H1 (cell line): ENCODE measurements at regions not wholly inside any gene's neighbourhood (a gene's known extent, or its start where the extent isn't known, plus 50 kb on each side); places are given as distances from the start of the nearest gene placed in this dataset.

Experiments
- CTCF ChIA-PET: fragments of 300-600 bp; sonication (Branson Sonifier 250); formaldehyde crosslinking; loops from one replicate; lab custom pipeline; 2021; ENCODE audit not compliant: partially characterized antibody; lab: Charles Lee
- POLR2A ChIA-PET: fragments of 300-600 bp; sonication (Branson Sonifier 250); formaldehyde crosslinking; loops from one replicate; lab custom pipeline; 2021; ENCODE audit warnings: inconsistent platforms; ENCODE audit not compliant: partially characterized antibody; lab: Charles Lee
- DNase-seq, 2 experiments: peaks; one replicate each; pipeline versions ENCODE4 v3.0.0 to v3.0.0-alpha.2; 2010 to 2022; ENCODE audit warnings: low spot score in 2 of 2, low read depth in 1 of 2, mixed read lengths in 1 of 2
- FAIRE-seq: peaks from 2 replicates; lab custom pipeline; 2011; peaks lifted over from hg19 to GRCh38; lab: Jason Lieb, UNC
- H2AFZ ChIP-seq: 2 replicates; pipeline ENCODE4 v1.8.1; 2012; ENCODE audit warnings: low read length, inconsistent platforms
- H2AK5ac ChIP-seq: 2 replicates; pipeline ENCODE4 v1.6.1; 2013; ENCODE audit warnings: low read depth, low read length
- H2BK120ac ChIP-seq: replicated peaks from 2 replicates; pipeline ENCODE3; 2013; ENCODE audit warnings: low read depth, low read length, inconsistent platforms
- H2BK12ac ChIP-seq: 2 replicates; pipeline ENCODE4 v1.6.1; 2013; ENCODE audit warnings: low read depth, low read length
- H2BK15ac ChIP-seq: 2 replicates; pipeline ENCODE4 v1.6.1; 2013; ENCODE audit warnings: low read length
- H2BK20ac ChIP-seq: 2 replicates; pipeline ENCODE4 v1.6.1; 2013; ENCODE audit warnings: low read length
- H2BK5ac ChIP-seq: 2 replicates; pipeline ENCODE4 v1.6.1; 2013; ENCODE audit warnings: low read depth, low read length
- H3K14ac ChIP-seq: 2 replicates; pipeline ENCODE4 v1.6.1; 2013; ENCODE audit warnings: inconsistent platforms; ENCODE audit not compliant: insufficient read length
- H3K18ac ChIP-seq: 2 replicates; pipeline ENCODE4 v1.6.1; 2013; ENCODE audit warnings: low read length; ENCODE audit errors: extremely low read depth
- H3K23ac ChIP-seq: 2 replicates; pipeline ENCODE4 v1.6.1; 2013; ENCODE audit warnings: inconsistent platforms; ENCODE audit not compliant: insufficient read length
- H3K23me2 ChIP-seq: 2 replicates; pipeline ENCODE4 v1.6.1; 2013; ENCODE audit warnings: low read depth, low read length
- H3K27ac ChIP-seq: 2 replicates; pipeline ENCODE4 v1.6.1; 2011; ENCODE audit warnings: low read depth, low read length, inconsistent platforms
- H3K27me3 ChIP-seq, 4 experiments: replicated peaks in 1 of 4; 1 replicate in 1 of 4; 2 replicates in 3 of 4; pipeline versions ENCODE4 v1.6.1 to v1.8.1; 2011 to 2013; ENCODE audit warnings: low read length in 3 of 4, mild to moderate bottlenecking in 3 of 4, inconsistent platforms in 2 of 4, mixed read lengths in 2 of 4, moderate library complexity in 1 of 4; ENCODE audit not compliant: control insufficient read depth in 3 of 4, insufficient read depth in 3 of 4; ENCODE audit errors: extremely low read depth in 1 of 4
- H3K36me3 ChIP-seq, 4 experiments: 2 replicates each; pipeline versions ENCODE4 v1.6.1 to v1.8.1; 2011 to 2013; ENCODE audit warnings: mild to moderate bottlenecking in 4 of 4, low read length in 3 of 4, moderate library complexity in 2 of 4, control low read depth in 1 of 4, inconsistent platforms in 1 of 4; ENCODE audit not compliant: insufficient read depth in 4 of 4, control insufficient read depth in 2 of 4
- H3K4ac ChIP-seq: replicated peaks from 2 replicates; pipeline ENCODE3; 2013; ENCODE audit warnings: low read length, low read depth, mixed read lengths, inconsistent platforms; ENCODE audit not compliant: insufficient read length
- H3K4me1 ChIP-seq, 4 experiments: replicated peaks in 1 of 4; 1 replicate in 1 of 4; 2 replicates in 3 of 4; pipeline versions ENCODE4 v1.6.1 to v1.8.1; 2011 to 2013; ENCODE audit warnings: low read length in 3 of 4, inconsistent platforms in 2 of 4, mixed read lengths in 1 of 4; ENCODE audit not compliant: insufficient read depth in 4 of 4, control insufficient read depth in 3 of 4
- H3K4me2 ChIP-seq, 2 experiments: 2 replicates each; pipeline versions ENCODE4 v1.6.1 to v1.8.1; 2011 to 2013; ENCODE audit warnings: low read depth in 2 of 2, low read length in 2 of 2, control low read depth in 1 of 2, inconsistent platforms in 1 of 2, mild to moderate bottlenecking in 1 of 2; ENCODE audit not compliant: insufficient read depth in 1 of 2
- H3K4me3 ChIP-seq, 4 experiments: fragments of 200-600, 300-600 bp in 1 of 4; sonication (generic), shearing (Covaris generic), sonication (Bioruptor Twin) in 1 of 4; 2 replicates each; pipeline versions ENCODE4 v1.5.1 to v1.8.1; 2011 to 2016; ENCODE audit warnings: low read length in 4 of 4, low read depth in 3 of 4, control low read depth in 2 of 4, inconsistent platforms in 2 of 4, mild to moderate bottlenecking in 2 of 4, mixed read lengths in 1 of 4, moderate library complexity in 1 of 4; ENCODE audit not compliant: insufficient read depth in 2 of 4; ENCODE audit errors: extremely low read depth in 1 of 4
- H3K56ac ChIP-seq: replicated peaks from 2 replicates; pipeline ENCODE3; 2013; ENCODE audit warnings: low read depth, mild to moderate bottlenecking, mixed read lengths, low read length, inconsistent platforms; ENCODE audit not compliant: insufficient read length
- H3K79me1 ChIP-seq: 2 replicates; pipeline ENCODE4 v1.6.1; 2013; ENCODE audit warnings: low read depth, low read length, control low read depth
- H3K79me2 ChIP-seq, 2 experiments: 2 replicates each; pipeline versions ENCODE4 v1.6.1 to v1.8.1; 2012 to 2013; ENCODE audit warnings: low read length in 2 of 2, mild to moderate bottlenecking in 2 of 2, inconsistent platforms in 1 of 2; ENCODE audit not compliant: insufficient read depth in 2 of 2, control insufficient read depth in 1 of 2
- H3K9ac ChIP-seq, 4 experiments: replicated peaks in 1 of 4; 1 replicate in 1 of 4; 2 replicates in 3 of 4; pipeline versions ENCODE4 v1.6.1 to v1.8.1; 2011 to 2013; ENCODE audit warnings: low read depth in 3 of 4, low read length in 3 of 4, control low read depth in 2 of 4, mild to moderate bottlenecking in 2 of 4, moderate library complexity in 2 of 4, inconsistent platforms in 1 of 4; ENCODE audit errors: extremely low read depth in 1 of 4
- H3K9me3 ChIP-seq, 2 experiments: 2 replicates each; pipeline versions ENCODE4 v1.6.1 to v1.8.1; 2012 to 2013; ENCODE audit warnings: mild to moderate bottlenecking in 2 of 2, moderate library complexity in 2 of 2, control low read depth in 1 of 2, inconsistent platforms in 1 of 2, low read depth in 1 of 2, low read length in 1 of 2, mixed read lengths in 1 of 2; ENCODE audit not compliant: insufficient read depth in 2 of 2
- H4K20me1 ChIP-seq, 2 experiments: replicated peaks in 1 of 2; 2 replicates each; pipeline versions ENCODE3 to v1.8.1; 2011 to 2013; ENCODE audit warnings: inconsistent platforms in 2 of 2, low read length in 2 of 2, mild to moderate bottlenecking in 1 of 2; ENCODE audit not compliant: insufficient read depth in 2 of 2, control insufficient read depth in 1 of 2
- H4K5ac ChIP-seq: 2 replicates; pipeline ENCODE4 v1.6.1; 2013; ENCODE audit warnings: low read length, low read depth, mixed read lengths, inconsistent platforms; ENCODE audit not compliant: insufficient read length
- H4K8ac ChIP-seq: 2 replicates; pipeline ENCODE4 v1.8.0; 2013; ENCODE audit warnings: mild to moderate bottlenecking, moderate library complexity, low read length, inconsistent platforms; ENCODE audit not compliant: insufficient read depth; ENCODE audit errors: extremely low read depth
- H4K91ac ChIP-seq: replicated peaks from 2 replicates; pipeline ENCODE3; 2013; ENCODE audit warnings: low read length, mixed read lengths, inconsistent platforms; ENCODE audit not compliant: insufficient read length
- GABPA ChIP-seq: IDR thresholded peaks from 2 replicates; pipeline ENCODE4 v1.6.1; 2011; ENCODE audit warnings: mild to moderate bottlenecking, low read length, moderate library complexity, borderline replicate concordance; ENCODE audit not compliant: insufficient read depth
- NANOG ChIP-seq: IDR thresholded peaks from 2 replicates; pipeline ENCODE4 v1.6.1; 2011; ENCODE audit warnings: low read length, low read depth, mild to moderate bottlenecking, inconsistent platforms; ENCODE audit not compliant: insufficient read depth, poor library complexity, severe bottlenecking
- PHF8 ChIP-seq: fragments of 200-600 bp; sonication (generic); conservative IDR thresholded peaks from 2 replicates; pipeline ENCODE4 v1.7.1; 2012; ENCODE audit warnings: low read depth, mild to moderate bottlenecking, inconsistent platforms, low read length, moderate library complexity
- POU5F1 ChIP-seq: IDR thresholded peaks from 2 replicates; pipeline ENCODE4 v1.6.1; 2011; ENCODE audit warnings: low read depth, mild to moderate bottlenecking, low read length, moderate library complexity
- RBBP5 ChIP-seq: IDR thresholded peaks from 2 replicates; pipeline ENCODE4 v1.7.1; 2012; ENCODE audit warnings: low read depth, mild to moderate bottlenecking, inconsistent platforms, low read length, moderate library complexity, borderline replicate concordance
- RNF2 ChIP-seq: fragments of 200-900, 300-1000 bp; sonication (generic); IDR thresholded peaks from 2 replicates; pipeline ENCODE4 v1.7.1; 2016; ENCODE audit warnings: borderline replicate concordance, low read depth, mild to moderate bottlenecking, antibody characterized with exemption, low read length; ENCODE audit not compliant: poor library complexity, severe bottlenecking; ENCODE audit errors: missing control alignments
- RXRA ChIP-seq: IDR thresholded peaks from 2 replicates; pipeline ENCODE4 v1.6.1; 2011; ENCODE audit warnings: low read depth, mild to moderate bottlenecking, low read length, moderate library complexity; ENCODE audit not compliant: insufficient read depth
- SAP30 ChIP-seq: fragments of 300-600 bp; sonication (generic); IDR thresholded peaks from 2 replicates; pipeline ENCODE4 v1.7.1; 2012; ENCODE audit warnings: low read length, moderate library complexity, mild to moderate bottlenecking, inconsistent platforms; ENCODE audit not compliant: insufficient read depth, insufficient replicate concordance
- SP2 ChIP-seq: IDR thresholded peaks from 2 replicates; pipeline ENCODE4 v1.6.1; 2012; ENCODE audit warnings: mild to moderate bottlenecking, low read length, inconsistent platforms
- SRF ChIP-seq: IDR thresholded peaks from 2 replicates; pipeline ENCODE4 v1.6.1; 2011; ENCODE audit warnings: mild to moderate bottlenecking, low read depth, low read length, moderate library complexity
- WGBS, 2 experiments: shearing (Covaris generic) in 1 of 2; methylation state at CpG; one replicate each; pipeline versions ENCODE4 v1.1.6 to v1.1.7; 2013 to 2015; ENCODE audit warnings: low lambda C conversion rate in 2 of 2, mixed read lengths in 2 of 2, inconsistent platforms in 1 of 2, low coverage in 1 of 2, missing lambda C conversion rate in 1 of 2; ENCODE audit not compliant: insufficient replicate concordance in 2 of 2, insufficient coverage in 1 of 2, insufficient read length in 1 of 2; ENCODE audit errors: extremely low coverage in 1 of 2, missing lambda C conversion rate in 1 of 2; 5-methylcytosine and 5-hydroxymethylcytosine counted together

DNA sequence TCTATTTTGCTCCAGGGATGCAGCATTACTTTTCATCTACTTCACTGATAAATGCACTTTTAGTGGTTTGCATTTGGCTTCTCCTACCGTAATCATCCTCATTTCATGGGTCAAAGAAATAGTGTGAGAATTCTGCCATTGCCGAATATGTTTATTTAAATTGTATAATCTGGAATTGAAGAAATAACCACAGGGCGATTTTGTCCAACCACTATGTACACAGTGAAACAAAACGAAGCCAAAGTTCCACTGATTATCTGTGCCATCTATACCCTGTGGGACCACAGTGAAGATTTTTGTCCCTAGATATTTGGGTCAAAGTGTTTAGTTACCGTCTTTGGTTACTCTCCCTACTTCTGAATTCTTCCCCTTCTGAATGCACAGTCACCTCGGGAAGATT is 888.6 kb upstream of the NRXN1 start:
- no peak for DNase-seq
- Histone ChIP-seq H3K79me2 (no peaks in the 10 kb centered on the region), H2AK5ac (no peak overlapping the region), H3K4me3 (no peak overlapping the region), H2AFZ (no peak overlapping the region), H3K79me1 (no peaks in the 10 kb centered on the region), H3K14ac (no peak overlapping the region), H3K9me3 (peaks cover 4 to 5% of the 10 kb centered on the region in 2 experiments; a peak in 2 of 4 replicates), H3K4me1 (no peaks in the 10 kb centered on the region), H2BK120ac (no peak overlapping the region), H2BK12ac (no peak overlapping the region), H3K4me2 (no peak overlapping the region), H3K23me2 (no peaks in the 10 kb centered on the region), H3K27ac (no peak overlapping the region), H2BK20ac (no peak overlapping the region), H3K27me3 (no peaks in the 10 kb centered on the region), H2BK15ac (no peak overlapping the region), H3K9ac (no peak overlapping the region), H3K36me3 (no peaks in the 10 kb centered on the region), H2BK5ac (no peak overlapping the region), H3K18ac (no peak overlapping the region), H3K56ac (no peak overlapping the region), H4K5ac (no peak overlapping the region), H4K20me1 (no peaks in the 10 kb centered on the region), H3K4ac (no peak overlapping the region), H4K91ac (no peak overlapping the region), H4K8ac (no peak overlapping the region), H3K23ac (no peak overlapping the region)
- CTCF ChIA-PET = no interaction called here
- FAIRE-seq = no peak
- no peak for TF ChIP-seq SAP30
- no peak for TF ChIP-seq GABPA
- no peak for TF ChIP-seq SRF
- TF ChIP-seq SP2 = no peak
- no peak for TF ChIP-seq PHF8
- no peak for TF ChIP-seq NANOG
- no peak for TF ChIP-seq RNF2
- TF ChIP-seq RXRA = no peak
- no peak for TF ChIP-seq RBBP5
- no peak for TF ChIP-seq POU5F1
- 77% methylated on average over 6 of the region's 6 CpGs; no CpG with 5 or more reads in 1 of the 2 experiments for WGBS, 2 experiments
- POLR2A ChIA-PET = no interaction called here
